GM19438 (cell line): ENCODE measurements at regions not wholly inside any gene's neighbourhood (a gene's known extent, or its start where the extent isn't known, plus 50 kb on each side); places are given as distances from the start of the nearest gene placed in this dataset.
A peak's percentile ranks its signal among the peaks of the same experiment; 100 is the strongest.

ENCODE experiments used
- ATAC-seq: cut with Tn5 transposase; IDR thresholded peaks from one replicate; pipeline ENCODE4 v1.9.1; 2021; ENCODE audit warnings: low read depth; ENCODE audit not compliant: unreplicated experiment

DNA sequence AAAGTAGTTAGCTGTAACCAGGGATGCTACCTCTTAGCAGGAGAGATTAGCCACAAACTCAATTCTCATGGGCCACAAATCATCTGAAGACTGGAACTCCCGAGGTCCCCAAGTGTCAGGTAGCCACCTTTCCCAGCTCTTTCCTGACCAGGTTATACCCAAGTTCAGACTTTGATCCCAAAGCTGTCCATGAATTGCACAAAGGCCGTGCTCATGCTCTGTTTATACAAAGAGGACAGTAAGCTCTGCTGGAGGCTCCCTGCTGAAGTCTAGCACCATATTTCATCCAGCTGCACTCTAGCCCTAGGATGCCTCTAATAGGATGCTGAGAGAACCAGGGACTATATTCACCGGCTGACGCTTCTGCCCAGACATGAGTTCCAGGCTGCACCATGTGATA, 271.0 kb upstream of the ADAMTSL1 start:
- no peak for ATAC-seq

DNA sequence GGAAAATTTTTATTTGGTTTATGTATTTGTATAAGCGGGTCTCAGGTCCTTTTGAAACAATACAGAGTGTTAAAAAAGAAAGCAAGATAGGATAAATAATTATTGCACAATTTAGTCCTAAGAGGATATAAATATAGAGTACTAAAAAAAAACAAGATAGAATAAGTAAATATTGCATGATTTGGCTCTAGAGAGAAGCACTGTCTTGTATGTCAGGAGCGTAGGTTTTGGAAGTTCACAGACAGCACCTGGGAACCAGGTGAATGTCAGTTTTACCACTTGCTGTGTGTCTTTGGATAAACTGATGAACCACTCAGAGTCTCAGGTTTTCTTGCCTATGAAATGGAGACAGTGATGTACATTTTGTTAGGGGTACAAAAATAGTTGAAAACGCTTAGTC, 266.2 kb upstream of the ADAMTSL1 start:
- ATAC-seq: no peak

DNA sequence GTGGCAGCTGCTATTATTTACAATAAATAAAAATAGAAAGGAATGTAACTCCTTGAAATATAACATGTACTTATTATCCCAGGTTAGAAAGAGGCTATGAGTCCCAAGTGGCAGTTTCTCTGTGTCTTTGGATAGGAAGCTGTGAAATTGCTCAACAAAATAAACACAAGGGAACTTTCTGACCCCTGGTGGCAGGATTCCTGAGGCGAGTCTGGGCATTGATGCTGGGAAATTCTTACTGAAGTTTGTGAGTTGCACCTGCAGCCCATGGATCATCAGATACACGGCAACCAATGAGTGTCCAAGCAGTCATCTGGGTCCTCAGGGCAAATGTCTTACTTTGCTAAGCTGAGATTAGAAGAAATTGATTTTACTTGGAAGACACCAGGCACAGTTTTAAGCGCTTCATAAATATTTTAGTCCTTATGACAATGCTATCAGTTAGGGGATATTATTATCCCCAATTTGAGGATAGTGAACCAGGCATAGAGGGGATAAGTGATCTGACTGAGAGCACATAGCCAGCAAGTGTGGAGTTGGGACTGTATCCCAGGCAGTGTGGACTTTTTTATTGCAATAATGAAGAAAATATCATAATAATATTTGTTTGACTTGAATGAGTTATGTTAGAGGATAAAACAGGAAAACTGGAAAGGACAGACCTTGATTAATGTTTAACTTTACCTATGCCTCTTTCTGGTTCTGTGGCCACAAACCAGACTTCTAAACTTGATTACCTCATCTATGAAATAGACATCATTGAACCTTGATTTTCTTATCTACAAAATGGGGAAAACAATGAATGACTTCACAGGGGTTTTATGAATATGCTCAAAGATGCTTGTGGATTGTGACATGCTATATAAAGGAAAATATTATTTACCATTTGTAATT, 265.5 kb upstream of the ADAMTSL1 start:
- ATAC-seq: no peak

DNA sequence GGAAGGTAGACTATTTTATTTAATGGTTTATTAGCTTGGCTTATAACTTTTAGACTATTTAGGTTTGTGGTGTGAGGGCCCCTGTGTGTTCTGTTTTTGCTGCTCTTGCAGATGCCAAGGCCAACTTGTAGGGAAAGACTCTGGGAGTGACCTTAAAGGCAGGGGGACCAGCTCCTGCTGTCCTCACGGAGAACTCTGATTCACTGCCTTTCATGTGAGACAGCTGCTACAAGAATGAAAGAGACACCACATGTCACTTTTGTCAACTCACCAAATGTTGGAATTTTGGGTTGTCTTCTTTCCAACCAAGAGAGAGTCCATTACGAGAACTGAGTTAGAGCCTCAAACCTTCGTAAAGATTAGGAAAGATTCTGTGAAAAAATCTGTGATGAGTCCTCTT, 258.3 kb upstream of the ADAMTSL1 start:
- ATAC-seq: no peak

DNA sequence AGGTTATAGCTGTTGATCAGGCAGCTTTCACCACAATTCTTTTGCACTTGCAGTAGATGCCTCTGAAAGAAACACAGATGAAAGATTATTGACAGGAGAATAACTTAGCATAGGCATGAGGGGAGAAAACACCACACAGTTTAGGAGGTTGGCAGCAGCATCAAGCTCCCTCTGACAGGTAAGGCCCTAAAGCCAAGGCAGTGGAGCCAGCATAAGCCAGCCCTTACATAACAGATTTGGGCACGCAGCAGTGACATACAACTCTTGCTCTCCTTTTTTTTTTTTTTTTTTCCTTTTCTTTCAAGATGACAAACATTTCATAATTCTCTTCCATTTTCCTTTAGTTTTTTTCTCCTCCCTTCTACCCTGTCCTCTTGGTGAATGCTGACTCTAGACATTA, 257.6 kb upstream of the ADAMTSL1 start:
- no peak for ATAC-seq

DNA sequence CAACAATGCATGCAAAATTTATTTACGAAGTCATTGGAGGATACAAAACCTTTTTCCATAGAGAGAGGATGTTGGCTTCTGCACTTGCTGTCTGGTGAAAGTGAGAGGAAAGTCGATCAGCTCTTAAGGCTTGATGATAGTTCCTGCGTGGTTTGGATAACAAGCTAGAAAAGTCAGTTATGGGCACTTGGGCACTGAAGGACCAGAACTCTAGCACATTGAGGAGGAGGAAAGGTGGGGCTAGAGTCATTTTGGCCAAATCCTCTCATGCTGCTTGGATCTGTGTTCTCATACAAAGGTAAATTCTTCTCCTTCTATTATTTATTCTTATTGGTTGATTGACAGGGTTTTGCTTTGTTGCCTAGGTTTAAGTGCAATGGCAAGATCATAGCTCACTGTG, 245.9 kb upstream of the ADAMTSL1 start:
- ATAC-seq: no peak

DNA sequence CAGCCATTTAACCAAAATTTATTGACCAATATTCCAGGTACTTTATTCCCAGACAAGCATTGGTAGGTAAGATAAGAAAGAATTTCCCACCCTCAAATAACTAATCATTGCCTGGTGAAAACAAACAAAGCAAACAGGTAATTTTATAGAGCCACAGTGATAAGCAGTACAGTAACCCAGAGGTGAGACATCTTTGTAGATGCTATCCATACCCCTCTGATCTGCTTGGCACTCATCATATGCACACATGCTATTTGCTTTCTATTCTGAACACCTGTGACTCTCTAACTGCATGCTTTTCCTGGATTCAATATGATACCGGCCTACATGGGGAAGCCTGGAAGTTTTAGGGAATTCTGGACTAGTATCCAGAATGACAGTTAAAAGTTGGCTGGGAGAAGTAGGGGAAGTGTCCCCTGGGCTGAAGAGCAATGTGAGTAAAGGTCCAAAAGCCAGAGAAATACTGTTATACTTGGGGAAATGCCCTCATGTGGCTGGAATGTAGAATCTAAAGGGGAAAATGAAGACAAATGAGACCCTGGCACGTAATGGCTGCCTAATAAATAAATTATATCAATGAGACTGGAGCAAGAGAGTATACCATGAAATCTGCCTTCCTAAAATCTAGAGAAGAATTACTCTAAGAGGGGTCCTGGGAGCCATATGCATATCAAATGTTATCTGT, 243.8 kb upstream of the ADAMTSL1 start:
- ATAC-seq: no peak

DNA sequence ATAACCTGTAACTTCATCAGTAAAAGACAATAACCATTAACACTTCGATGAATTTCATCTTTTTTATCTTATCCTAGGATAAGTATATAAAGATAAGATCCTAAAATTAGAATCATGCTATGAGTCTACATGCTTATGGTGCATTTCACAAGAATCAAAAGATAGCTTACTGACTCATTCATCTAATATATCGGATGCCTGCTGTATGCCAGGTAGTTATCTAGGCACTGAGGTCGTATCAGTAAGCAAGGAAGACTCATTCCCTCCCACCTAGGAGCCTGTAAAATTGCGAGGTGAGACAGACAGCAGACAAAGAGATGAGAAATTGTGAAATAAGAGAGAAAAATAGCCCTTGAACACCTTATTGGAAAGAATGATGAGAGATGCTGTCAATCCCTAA, 240.6 kb upstream of the ADAMTSL1 start:
- ATAC-seq: no peak

DNA sequence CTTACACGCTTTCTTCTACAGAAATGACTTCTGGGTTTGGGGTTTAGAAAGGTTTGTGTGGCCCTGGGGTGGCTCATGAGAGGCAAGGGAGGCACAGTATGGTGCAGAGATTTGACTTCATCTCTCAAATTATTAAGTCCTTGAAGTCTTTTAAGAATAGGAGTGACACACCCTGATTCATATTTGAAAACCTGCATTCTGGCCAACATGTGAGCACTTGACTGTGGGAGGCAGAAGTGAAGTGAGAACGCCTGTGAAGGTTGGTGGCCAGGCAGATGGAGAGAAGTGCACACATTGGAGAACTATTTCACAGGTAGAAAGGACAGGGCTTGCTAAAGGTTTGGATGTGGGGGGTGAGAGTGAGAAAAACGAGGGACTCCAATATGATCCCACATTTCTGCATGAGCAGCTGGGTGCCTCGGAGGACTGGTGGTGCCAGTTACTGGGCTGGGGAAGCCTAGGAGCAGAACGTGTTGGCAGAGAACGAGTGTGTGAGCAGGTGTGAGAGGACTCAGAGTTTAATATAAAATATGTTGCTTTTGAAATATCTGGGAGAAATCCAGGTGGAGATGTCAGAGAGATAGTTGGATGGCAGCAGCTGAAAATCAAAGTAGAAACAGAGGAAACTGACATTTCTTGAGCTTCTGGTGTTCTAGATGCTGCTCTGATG, 240.0 kb upstream of the ADAMTSL1 start:
- ATAC-seq: no peak

DNA sequence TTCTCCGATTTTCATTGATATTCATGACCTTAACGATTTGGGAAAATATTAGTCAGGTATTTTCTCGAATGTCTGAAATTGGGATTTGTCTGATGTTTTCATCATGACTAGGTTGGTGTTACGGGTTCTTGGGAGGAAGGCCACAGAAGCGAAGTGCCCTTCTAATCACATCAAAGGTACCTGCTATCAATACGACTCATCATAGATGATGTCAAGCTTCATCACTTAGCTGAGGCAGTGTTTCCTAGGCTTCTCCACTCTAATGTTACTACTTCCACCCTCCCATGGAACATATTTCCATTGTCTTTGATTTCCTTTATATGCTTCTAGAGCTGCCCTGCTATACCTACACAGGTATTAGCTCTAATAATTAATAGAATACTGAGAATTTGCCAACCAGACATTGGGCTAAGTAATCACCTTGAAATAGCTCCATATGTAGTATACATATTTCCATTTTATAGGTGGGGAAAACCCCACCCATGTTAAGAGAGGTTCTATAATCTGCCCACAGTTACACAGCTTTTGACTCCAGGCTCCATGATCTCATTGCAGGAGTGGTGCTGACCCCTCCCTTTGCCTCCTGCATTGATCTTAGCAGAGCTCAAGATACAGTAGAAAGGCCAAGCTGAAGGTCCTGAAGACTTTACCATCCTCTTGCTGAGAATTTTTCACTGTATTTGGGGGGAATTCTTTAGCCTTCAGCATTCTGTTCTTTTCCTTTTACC, 238.6 kb upstream of the ADAMTSL1 start:
- no peak for ATAC-seq

DNA sequence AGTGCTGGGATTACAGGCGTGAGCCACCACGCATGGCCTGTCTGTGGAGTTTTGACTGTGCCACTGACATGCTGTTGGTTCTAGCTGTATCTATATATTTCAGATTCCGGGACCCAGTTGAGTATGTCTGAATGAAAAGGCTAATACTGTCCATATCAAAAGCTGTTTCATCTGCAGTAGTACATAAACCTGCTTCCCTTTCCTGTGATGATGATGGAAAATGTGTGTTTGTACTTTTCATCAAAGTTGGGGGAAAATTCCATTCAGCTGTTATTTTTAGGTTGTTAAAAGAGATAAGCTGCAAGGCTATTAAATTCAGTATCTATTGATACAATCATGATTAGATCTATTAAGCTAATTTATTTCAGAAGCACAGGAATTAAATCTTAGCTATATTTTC, 237.6 kb upstream of the ADAMTSL1 start:
- ATAC-seq: no peak

DNA sequence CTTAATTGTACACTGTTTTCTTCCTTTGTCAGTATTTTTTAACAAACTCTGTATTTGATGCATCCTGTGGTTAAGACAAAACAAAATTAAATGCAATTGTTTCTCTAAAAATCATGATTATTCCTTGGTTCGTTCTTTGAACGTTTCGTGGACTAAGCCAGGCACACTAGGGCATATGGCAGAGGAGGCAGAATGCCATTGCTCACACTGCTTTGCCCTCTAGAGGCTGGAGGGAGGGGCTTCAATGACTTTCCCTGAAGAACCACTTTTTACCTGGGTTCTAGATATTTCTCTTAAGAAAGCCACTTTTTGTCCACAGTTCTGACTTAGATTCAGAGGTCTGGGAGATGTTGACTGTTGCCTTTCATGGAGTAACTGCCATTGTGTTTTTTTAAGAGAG, 236.2 kb upstream of the ADAMTSL1 start:
- no peak for ATAC-seq

DNA sequence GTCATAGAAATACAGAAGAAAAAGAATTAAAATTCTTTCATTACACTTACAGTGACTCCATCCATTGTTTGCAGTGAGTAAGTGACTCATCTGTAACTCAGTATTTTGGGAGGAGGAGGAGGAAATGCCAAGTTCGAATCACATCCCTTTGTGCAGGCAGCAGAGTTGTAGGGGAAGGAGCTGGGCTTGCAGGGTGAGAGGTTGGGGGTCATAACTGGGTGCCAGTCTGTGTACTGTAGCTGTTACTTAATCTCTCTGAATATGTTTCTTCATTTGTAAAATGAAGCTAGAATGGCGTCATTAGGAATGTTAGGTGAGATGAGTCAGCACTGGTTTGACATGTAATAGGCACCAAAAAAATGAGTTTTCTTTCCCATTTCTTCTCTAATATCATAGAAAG, 235.7 kb upstream of the ADAMTSL1 start:
- no peak for ATAC-seq

DNA sequence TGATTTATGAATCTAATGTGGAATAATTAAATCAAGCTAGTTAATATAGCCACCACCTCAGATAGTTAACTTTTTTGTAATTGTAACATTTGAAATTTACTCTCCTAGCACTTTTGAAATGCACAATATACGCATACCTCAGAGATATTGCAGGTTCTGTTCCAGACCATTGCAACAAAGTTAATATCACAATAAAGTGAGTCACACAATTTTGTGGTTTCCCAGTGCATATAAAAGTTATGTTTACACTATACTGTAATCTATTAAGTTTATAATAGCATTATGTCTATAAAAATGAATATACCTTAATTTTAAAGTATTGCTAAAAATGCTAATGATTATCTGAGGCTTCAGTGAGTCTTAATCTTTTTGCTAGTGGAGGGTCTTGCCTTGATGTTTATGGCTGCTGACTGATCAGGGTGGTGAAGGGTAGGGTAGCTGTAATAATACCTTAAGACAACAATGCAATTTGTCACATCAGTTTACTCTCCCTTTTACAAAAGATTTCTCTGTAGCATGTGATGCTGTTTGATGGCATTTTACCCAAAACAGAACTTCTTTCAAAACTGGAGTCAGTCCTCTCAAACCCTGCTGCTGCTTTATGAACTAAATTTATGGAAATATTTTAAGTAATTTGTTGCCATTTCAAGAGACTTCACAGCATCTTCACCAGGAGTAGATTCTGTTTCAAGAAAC, 235.1 kb upstream of the ADAMTSL1 start:
- no peak for ATAC-seq

DNA sequence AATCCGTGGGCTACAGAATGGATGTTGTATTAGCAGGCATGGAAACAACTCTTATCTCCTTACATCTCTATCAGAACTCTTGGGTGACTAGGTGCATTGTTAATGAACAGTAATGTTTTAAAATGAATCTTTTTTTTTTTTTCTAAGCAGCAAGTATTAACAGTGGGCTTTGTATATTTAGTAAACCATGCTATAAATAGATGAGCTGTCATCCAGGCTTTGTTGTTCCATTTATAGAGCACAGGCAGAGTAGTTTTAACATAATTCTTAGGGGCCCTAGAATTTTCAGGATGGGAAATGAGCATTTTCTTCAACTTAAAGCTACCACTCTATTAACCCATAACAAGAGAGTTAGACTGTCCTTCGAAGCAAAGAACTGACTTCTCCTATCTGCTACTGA, 233.7 kb upstream of the ADAMTSL1 start:
- ATAC-seq: no peak

DNA sequence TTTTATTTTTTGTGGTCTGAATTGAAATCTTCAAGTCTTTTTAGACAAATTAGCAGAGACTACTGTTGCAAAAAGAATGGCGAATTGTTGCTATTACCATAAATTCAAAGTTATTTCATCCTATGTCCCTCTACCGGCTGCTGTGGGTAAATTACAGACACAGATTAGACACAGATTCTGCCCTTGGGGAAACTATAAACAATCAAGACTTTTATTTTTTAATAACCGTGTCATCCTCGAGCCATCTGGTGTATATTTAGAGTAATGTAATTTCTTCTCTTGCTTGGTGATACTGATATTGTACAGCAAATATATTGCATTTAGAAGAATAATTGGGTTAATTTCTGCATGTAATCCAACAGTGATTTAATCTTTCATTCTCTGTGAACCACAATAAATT, 228.0 kb upstream of the ADAMTSL1 start:
- no peak for ATAC-seq

DNA sequence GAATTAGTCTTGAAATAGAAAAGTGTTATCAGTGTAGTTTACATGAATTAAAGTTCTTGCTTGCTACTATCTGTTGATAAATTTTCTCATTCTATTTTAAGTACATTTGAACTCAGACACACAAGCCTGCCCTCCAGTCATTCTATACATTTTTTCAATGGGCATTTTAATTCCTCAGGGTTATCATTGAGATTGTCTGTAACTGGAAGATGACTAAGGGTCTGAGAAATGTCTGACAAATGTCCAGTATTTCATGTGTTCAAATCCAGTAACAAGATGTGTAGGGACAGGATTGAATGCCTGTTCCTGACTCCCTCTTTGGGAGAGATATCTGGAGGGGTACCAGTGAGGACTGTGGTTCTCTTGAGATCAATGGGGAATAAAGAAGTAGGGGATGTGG, 223.9 kb upstream of the ADAMTSL1 start:
- ATAC-seq: no peak

DNA sequence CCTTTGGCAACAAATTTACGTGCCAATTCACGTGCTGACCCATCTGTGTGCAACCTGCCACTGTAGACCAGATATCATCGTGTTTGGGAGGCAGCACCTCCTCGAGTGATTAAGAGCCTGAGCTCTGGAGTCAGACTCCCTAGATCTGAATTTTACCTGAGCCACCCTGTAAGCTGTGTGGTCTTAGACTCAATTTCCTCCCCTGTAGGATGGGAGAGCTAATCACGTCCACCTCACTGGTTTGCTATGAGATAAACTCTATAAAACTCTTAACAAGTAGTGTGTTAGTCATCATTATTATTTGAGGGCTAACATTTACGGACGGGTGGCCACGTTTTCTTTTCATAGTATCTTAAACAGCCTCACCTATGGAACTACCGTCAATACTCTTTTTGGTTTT, 220.0 kb upstream of the ADAMTSL1 start:
- ATAC-seq: no peak

DNA sequence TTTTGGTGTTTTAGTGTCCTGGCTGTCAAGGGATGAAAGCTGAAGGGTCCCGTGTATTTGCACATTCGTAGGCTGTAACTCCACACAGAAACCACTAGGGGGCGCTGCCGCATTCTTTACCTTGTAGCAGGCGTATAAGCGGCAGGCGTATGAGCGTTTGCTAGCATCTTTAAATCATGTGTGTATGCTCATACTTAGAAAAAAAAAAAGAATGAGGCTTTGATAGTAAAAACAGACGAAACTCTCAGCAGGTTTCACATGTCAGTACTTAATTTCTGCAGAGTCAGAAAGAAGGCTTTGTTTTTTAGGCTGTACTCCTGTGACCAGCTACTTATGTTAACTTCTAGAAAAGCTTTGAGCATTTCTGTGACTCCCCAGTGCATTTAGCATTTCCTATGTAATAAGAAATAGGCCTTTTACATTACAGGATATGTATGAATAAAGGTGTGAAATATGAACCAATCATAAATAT, 218.8 kb upstream of the ADAMTSL1 start:
- ATAC-seq: peak; percentile 94

DNA sequence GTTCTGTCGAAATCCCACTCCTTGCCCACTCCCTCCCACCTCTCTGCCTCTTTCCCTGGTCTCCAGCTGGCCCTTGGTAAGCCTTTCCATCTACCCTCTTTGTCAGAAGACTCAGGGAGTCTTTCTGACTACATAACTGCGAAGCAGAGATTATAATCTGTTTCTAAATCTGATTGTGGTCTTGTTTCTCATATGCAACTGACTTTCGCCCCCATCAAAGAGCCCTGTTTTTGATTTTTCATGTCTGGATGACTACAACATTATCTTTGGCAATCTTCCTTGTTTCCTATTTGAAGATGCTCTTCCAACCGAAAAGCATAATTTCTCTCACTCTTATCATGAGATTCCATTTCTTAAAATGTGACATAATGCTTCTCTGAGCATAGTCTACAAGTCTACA, 218.2 kb upstream of the ADAMTSL1 start:
- no peak for ATAC-seq
